DLD1 (cell line): ENCODE measurements at regions not wholly inside any gene's neighbourhood (a gene's known extent, or its start where the extent isn't known, plus 50 kb on each side); places are given as distances from the start of the nearest gene placed in this dataset.

Source experiments
- in situ Hi-C: cut with HindIII; loops from 2 replicates; pipeline ENCODE4 v1.10.0; 2017; ENCODE audit warnings: low sequenced_read_pairs

GRCh38 chr5:157933005-157933404, 74.1 kb upstream of the CLINT1 start:
- in situ Hi-C loops, result no loop called here

- in situ Hi-C loops, result no loop called here
Measured at GRCh38 chr5:157930710-157931109, 71.8 kb upstream of the CLINT1 start.

GRCh38 chr5:157926977-157927376, 68.0 kb upstream of the CLINT1 start:
- in situ Hi-C loops, result no loop called here

- in situ Hi-C loops, result no loop called here
Measured at GRCh38 chr5:157925786-157926671, 67.1 kb upstream of the CLINT1 start.

GRCh38 chr5:157924931-157925729, 66.2 kb upstream of the CLINT1 start:
- in situ Hi-C loops, result no loop called here

GRCh38 chr5:157924490-157924889, 65.5 kb upstream of the CLINT1 start:
- in situ Hi-C loops, result no loop called here

GRCh38 chr5:157923765-157924164, 64.8 kb upstream of the CLINT1 start:
- in situ Hi-C loops, result no loop called here

GRCh38 chr5:157922026-157922425, 63.1 kb upstream of the CLINT1 start:
- in situ Hi-C loops, result no loop called here

- in situ Hi-C loops, result no loop called here
Measured at GRCh38 chr5:157920828-157921170, 61.9 kb upstream of the CLINT1 start.

GRCh38 chr5:157918811-157919742, 60.1 kb upstream of the CLINT1 start:
- in situ Hi-C loops, result no loop called here

GRCh38 chr5:157917899-157918809, 59.2 kb upstream of the CLINT1 start:
- in situ Hi-C loops, result no loop called here

- in situ Hi-C loops, result no loop called here
Measured at GRCh38 chr5:157917491-157917890, 58.5 kb upstream of the CLINT1 start.

GRCh38 chr5:157915638-157916037, 56.7 kb upstream of the CLINT1 start:
- in situ Hi-C loops, result no loop called here

- in situ Hi-C loops, result no loop called here
Measured at GRCh38 chr5:157914151-157914788, 55.3 kb upstream of the CLINT1 start.

GRCh38 chr5:157913575-157913974, 54.6 kb upstream of the CLINT1 start:
- in situ Hi-C loops, result no loop called here

GRCh38 chr5:157912621-157913325, 53.8 kb upstream of the CLINT1 start:
- in situ Hi-C loops, result no loop called here

- in situ Hi-C loops, result no loop called here
Measured at GRCh38 chr5:157911568-157911967, 52.6 kb upstream of the CLINT1 start.
